ENCODE measurements at regions not wholly inside any gene's neighbourhood (a gene's known extent, or its start where the extent isn't known, plus 50 kb on each side); places are given as distances from the start of the nearest gene placed in this dataset.

DNA sequence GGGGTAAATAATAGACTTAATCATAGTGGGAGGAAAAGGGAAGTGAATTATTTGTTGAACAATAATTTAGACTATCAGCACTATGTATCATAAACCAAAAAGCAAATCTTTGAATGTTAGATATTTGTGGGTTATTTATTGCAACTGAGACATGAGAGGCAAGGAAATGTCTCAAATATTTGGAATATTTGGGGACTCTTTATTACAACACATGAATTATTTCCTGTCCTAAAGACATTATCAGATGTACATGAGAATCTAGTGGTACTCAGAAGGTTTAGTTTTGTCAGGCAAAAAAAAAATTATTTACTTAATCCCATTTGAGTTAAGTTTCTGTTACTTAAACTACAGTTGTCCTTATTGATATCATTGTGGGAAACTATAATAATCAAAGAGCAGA is 91.1 kb downstream of the TLR4 start:
- TF ChIP-seq CTCF (IDR thresholded peaks at IDR 0.05) = no peak
- no peak for TF ChIP-seq POLR2A (IDR thresholded peaks at IDR 0.05; ENCODE audit: low read depth)
- no peak for TF ChIP-seq EP300 (IDR thresholded peaks at IDR 0.05)
- no peak for TF ChIP-seq POLR2AphosphoS5 (IDR thresholded peaks at IDR 0.05)

All from esophagus muscularis mucosa (tissue), 4 donors.